Motor neuron (in vitro differentiated cells): ENCODE measurements at regions not wholly inside any gene's neighbourhood (a gene's known extent, or its start where the extent isn't known, plus 50 kb on each side); places are given as distances from the start of the nearest gene placed in this dataset.

Experiments
- ATAC-seq, 8 experiments: fragments of 200-7000 bp; cut with Tn5 transposase; replicated peaks in 6 of 8; 2 replicates each; pipeline ENCODE4 v1.8.0; 2021; ENCODE audit warnings: mild to moderate bottlenecking in 8 of 8, moderate library complexity in 8 of 8
- H3K27ac ChIP-seq, 2 donors: fragments of 250-450 bp; sonication (Bioruptor Pico); 2 replicates each; pipeline ENCODE4 v1.9.0; 2021; ENCODE audit warnings: antibody characterized with exemption in 2 of 2, mild to moderate bottlenecking in 2 of 2, moderate library complexity in 1 of 2
- H3K4me1 ChIP-seq, 2 donors: fragments of 250-450 bp; sonication (Bioruptor Pico); replicated peaks in 1 of 2; 2 replicates each; pipeline ENCODE4 v1.6.1; 2021; ENCODE audit warnings: antibody characterized with exemption in 2 of 2, mild to moderate bottlenecking in 2 of 2, moderate library complexity in 1 of 2
- H3K4me3 ChIP-seq, 5 donors: fragments of 250-450 bp; sonication (Bioruptor Pico); 2 replicates each; pipeline ENCODE4 v1.9.0; 2021; ENCODE audit warnings: antibody characterized with exemption in 5 of 5, mild to moderate bottlenecking in 5 of 5, moderate library complexity in 4 of 5
- WGBS, 10 experiments: fragments of 450-650 bp; shearing (Covaris generic); methylation state at CpG; one replicate each; pipeline ENCODE4 v1.0.0; 2022; 5-methylcytosine and 5-hydroxymethylcytosine counted together
- in situ Hi-C, 9 experiments: fragments of 400-800 bp; cut with MboI; loops; one replicate each; pipeline ENCODE4 v1.15.0; 2021; ENCODE audit warnings: low sequenced_read_pairs in 9 of 9, low pct_unique_long_range_greater_than_20kb in 2 of 9; ENCODE audit not compliant: unreplicated experiment in 9 of 9

DNA sequence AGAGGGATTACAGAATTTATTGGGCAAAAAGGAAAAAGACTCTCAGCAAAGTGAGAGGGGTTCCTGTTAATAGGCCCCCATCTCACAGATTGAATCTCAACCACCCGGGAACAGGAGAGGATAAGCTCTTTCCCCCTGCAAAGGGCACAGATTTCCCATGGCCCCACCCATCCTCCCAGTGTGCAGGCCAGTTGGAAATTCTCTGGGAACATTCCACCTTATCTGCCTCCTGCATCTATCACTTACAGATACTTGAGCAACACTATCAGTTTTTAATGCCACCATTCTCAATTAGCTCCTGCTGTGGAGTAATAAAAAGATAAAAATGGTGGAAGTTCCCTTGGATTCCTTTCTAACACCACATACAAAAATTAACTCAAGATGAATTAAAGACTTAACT is 350.0 kb upstream of the BCHE start:
- no peaks in the 10 kb centered on the region for H3K4me1 ChIP-seq
- in situ Hi-C loops = no loop called here
- ATAC-seq = no peak
- no peak overlapping the region for H3K4me3 ChIP-seq
- H3K27ac ChIP-seq = no peak overlapping the region
- 0 to 100% (median 35%) methylated on average over 1 of the region's 1 CpG; no CpG with 5 or more reads in 6 of the 10 experiments for WGBS, 10 experiments

DNA sequence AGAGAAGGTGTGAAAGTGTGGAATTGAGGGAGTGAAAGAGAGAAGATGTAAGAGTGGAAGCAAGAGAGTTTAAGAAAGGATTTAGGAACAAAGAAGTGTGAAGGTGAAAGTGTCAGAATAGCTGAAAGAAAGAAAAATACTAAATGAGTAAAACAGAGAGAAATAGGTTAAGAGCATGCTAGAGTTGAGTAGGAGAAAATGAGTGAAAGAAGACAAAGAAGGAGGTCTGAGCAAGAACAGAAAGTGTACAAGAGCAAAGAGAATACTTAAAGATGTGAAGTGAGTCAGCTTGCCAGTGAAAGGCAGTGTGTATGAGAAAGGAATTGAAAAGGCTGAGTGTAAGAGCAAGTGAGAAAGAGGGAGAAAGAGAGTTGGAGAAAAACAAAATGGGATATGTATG is 348.8 kb upstream of the BCHE start:
- no peak overlapping the region for H3K4me3 ChIP-seq
- in situ Hi-C loops = no loop called here
- H3K27ac ChIP-seq = no peak overlapping the region
- H3K4me1 ChIP-seq = no peaks in the 10 kb centered on the region
- ATAC-seq = no peak

DNA sequence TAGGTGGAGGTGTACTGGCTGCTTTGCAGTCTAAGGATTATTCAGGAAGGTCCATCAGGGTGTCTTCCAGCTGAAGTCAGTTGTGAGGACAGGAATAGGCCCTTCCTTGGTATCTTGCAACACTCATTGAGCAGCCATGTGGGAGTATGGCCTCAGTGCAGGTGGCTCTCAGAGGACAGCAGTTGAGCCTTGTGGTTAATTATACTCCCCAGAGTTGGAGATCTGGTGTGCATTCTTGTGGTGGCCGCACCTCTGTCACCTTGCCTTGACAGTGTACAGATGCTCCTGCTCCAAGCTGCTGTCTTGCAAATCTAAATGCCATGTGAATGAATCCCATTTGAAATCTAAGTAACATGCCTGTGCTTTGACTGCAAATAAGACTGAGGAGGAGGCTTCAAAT is 339.9 kb upstream of the BCHE start:
- no peak for ATAC-seq
- no peak overlapping the region for H3K27ac ChIP-seq
- no peak overlapping the region for H3K4me3 ChIP-seq
- 22 to 100% (median 100%) methylated on average over 1 of the region's 1 CpG; no CpG with 5 or more reads in 7 of the 10 experiments for WGBS, 10 experiments
- in situ Hi-C loops = no loop called here
- no peaks in the 10 kb centered on the region for H3K4me1 ChIP-seq

DNA sequence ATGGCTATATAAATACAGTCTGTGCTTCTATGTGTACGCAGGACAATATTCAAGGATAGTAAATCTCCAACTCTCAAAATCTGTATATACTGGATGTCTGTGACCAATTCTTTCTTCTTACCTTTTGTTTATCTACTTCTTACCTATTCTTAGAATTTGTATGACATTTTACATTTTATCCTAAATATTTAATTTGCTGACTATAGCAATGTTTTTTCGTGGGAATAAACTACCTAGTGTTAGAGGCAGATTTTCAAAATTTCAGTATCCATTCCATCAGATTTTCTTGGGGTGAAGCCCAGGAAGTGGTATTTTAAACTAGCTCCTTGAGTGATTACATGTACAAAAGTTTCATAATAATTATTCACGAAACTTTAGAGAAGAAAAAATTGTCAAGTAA is 334.5 kb upstream of the BCHE start:
- in situ Hi-C loops = no loop called here
- no peak for ATAC-seq
- H3K4me3 ChIP-seq = no peak overlapping the region
- 0 to 100% (median 72%) methylated on average over 1 to 3 of the region's 3 CpGs for whole genome bisulfite sequencing, 10 experiments
- H3K4me1 ChIP-seq = no peaks in the 10 kb centered on the region
- H3K27ac ChIP-seq = no peak overlapping the region

DNA sequence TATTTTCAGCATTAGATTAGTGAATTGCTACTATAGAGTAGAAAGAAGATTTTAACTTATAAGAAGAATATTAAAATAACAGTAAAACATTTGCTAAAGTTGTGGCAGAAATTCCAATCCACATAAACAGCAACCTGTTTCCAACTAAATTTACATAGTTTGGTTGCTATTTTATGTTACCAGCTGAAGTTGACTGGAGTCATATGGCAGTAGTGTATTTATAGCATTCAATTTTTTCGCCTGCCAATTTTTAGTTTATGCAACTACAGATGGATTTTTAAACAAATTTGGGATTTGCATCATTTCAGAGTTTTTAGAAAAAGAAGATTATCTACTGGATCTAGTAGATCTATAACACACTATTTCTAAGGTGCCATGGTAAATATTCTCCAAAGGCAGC is 332.5 kb upstream of the BCHE start:
- ATAC-seq = no peak
- in situ Hi-C loops = no loop called here
- H3K4me1 ChIP-seq = no peaks in the 10 kb centered on the region
- H3K27ac ChIP-seq = no peak overlapping the region
- no peak overlapping the region for H3K4me3 ChIP-seq
- 0 to 100% (median 75%) methylated on average over 1 of the region's 1 CpG; no CpG with 5 or more reads in 3 of the 10 experiments for WGBS, 10 experiments

DNA sequence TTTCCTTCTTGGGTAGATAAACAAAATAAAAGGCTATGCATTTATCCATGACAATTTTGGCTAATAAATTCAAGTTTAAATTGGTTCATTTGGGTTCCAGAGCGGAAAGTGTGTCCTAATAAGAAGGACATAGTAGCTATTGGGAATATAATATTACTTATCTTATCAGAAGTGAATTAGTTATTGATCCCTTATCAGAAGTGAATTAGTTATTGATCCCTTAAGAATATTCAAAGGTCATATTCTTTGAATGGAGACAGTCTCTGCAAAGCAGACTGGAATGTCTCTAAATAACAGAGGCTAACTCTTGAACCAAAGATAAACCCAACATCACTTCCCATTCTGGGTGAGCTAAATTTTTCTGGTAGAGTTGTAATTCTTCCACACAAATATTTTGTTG is 290.7 kb upstream of the BCHE start:
- in situ Hi-C loops = no loop called here
- 0 to 100% (median 83%) methylated on average over 1 of the region's 1 CpG; no CpG with 5 or more reads in 1 of the 10 experiments for WGBS, 10 experiments
- H3K4me3 ChIP-seq = no peak overlapping the region
- ATAC-seq = no peak
- no peak overlapping the region for H3K27ac ChIP-seq
- H3K4me1 ChIP-seq = no peaks in the 10 kb centered on the region

DNA sequence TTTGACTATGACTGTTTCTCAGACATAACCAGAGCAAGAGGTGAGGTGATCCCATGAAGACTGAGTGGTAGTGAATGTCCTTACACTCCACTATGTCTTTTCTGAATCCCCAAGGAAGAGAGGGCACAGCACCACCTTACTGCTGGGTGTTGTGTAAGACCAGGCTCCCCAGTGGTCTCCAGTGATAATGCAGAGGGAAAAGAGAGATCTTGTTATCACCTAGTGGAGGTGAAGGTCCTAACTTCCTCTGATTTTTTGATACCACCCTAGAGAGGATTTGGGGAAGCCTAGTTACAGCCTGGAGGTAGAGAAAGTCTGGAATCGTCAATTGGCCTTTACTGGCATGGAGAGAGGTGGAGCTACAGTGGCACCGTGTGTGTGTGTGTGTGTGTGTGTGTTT is 288.0 kb upstream of the BCHE start:
- no peak for ATAC-seq
- WGBS, 10 experiments = 0 to 100% (median 67%) methylated on average over 1 to 2 of the region's 2 CpGs; no CpG with 5 or more reads in 3 of the 10 experiments
- Histone ChIP-seq H3K4me3 (no peak overlapping the region), H3K27ac (no peak overlapping the region), H3K4me1 (no peaks in the 10 kb centered on the region)
- in situ Hi-C loops = no loop called here

DNA sequence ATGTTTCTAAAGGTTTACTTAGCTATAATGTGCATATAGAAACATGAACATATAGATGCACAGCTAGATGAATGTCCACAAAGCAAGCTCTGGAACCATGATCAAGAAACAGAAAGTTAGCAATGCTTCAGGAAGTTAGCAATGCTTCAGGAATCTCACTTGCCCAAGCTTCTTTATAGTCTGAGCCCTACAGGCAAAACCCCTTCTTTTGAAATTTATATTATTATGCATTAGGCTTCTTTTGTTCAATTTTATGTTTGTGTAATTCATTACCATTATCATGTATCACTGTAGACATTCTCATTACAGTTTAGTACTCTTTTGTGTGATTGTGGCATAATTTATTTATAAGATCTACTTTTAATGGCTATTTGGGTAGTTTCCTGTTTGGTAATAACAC is 286.4 kb upstream of the BCHE start:
- H3K27ac ChIP-seq = no peak overlapping the region
- ATAC-seq = no peak
- H3K4me3 ChIP-seq = no peak overlapping the region
- in situ Hi-C loops = no loop called here
- H3K4me1 ChIP-seq = no peaks in the 10 kb centered on the region

DNA sequence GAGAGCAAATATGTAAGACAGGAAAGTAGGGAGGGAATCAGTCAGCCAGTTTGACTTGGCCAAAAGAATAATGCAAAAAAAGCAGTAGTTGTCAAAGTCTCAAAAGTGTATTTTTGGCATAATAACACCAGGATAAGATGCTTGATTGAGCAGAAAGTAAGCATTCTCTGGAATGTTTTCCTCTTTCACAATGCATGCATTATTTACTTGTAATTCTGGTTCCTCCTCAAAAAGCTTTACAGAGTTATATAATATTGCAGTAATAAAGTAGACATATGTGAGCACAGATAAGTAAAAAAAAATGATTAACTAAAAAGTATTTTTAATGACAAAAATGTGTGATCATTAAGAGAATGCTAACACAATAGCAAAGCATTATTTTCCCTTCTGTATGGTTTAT is 285.9 kb upstream of the BCHE start:
- Histone ChIP-seq H3K4me3 (no peak overlapping the region), H3K27ac (no peak overlapping the region), H3K4me1 (no peaks in the 10 kb centered on the region)
- no peak for ATAC-seq
- in situ Hi-C loops = no loop called here

DNA sequence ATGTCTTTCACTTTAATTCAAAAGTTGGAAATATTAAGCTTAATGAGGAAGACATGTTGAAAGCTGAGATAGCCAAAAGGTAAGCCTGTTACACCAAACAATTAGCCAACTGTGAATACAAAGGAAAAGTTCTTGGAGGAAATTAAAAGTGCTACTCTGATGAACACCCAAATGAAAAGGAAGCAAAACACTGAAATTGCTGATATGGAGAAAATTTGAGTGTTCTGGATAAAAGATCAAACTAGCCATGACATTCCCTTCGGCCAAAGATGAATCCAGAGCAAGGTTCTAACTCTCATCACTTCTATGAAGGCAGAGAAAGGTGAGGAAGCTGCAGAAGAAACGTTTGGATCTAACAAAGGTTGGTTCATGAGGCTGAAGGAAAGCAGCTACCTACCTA is 280.8 kb upstream of the BCHE start:
- ATAC-seq = no peak
- Histone ChIP-seq H3K27ac (no peak overlapping the region), H3K4me1 (no peaks in the 10 kb centered on the region), H3K4me3 (no peak overlapping the region)
- in situ Hi-C loops = no loop called here
- 0 to 73% (median 40%) methylated on average over 1 to 2 of the region's 2 CpGs for WGBS, 10 experiments

DNA sequence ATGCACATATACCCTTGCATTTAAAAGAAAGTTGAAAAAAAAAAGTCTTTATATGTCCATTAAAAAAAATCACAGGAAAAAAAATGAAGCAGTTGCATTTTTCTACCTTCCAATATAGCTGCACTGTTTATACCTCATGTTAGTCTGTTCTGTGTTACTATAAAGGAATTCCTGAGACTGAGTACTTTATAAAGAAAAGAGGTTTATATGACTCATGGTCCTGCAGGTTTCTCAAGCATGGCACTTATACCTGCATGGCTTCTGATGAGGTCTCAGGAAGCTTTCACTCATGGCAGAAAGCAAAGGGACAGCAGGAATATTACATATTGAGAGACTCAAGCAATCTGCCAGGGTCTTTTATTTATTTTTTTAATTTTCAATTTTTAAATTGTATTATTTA is 277.2 kb upstream of the BCHE start:
- Histone ChIP-seq H3K4me1 (no peaks in the 10 kb centered on the region), H3K27ac (no peak overlapping the region), H3K4me3 (no peak overlapping the region)
- in situ Hi-C loops = no loop called here
- ATAC-seq = no peak

DNA sequence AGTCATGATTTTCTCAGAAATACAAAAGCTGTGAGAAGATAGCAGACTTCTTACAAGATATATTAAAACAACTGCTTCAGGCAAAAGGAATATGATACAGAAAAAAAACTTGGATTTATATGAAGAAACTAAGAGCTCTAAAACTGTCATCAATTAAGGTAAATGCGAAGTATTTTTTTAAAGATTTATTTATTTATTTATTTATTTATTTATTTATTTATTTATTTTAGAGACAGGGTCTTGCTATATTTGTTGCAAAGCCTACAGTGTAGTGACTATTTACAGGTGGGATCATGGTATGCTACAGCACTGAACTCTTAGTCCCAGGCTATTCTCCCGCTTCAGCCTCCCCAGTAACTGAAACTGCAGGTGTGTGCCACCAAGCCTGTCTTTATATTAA is 274.3 kb upstream of the BCHE start:
- no peak overlapping the region for H3K27ac ChIP-seq
- ATAC-seq = no peak
- no peaks in the 10 kb centered on the region for H3K4me1 ChIP-seq
- 15 to 100% (median 75%) methylated on average over 1 to 2 of the region's 2 CpGs; no CpG with 5 or more reads in 1 of the 10 experiments for WGBS, 10 experiments
- in situ Hi-C loops = no loop called here
- H3K4me3 ChIP-seq = no peak overlapping the region

DNA sequence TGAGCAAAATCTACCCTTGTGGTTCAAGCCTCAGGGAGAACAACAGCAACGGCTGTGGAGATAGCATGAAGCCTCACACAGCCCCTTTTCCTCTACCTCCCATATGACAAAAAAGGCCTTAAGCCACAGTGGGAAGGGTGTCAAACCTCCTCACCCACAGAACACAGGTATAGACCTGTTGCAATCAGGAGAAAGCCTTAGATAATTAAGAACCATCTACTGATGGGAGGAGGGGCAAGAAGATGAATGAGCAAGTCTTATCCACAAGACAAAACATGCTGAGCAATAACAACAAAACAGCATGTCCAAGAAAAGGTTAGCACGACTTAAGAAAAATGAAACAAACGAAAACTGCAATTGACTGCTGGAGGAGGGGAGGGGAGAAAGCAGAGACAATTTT is 272.9 kb upstream of the BCHE start:
- in situ Hi-C loops = no loop called here
- H3K27ac ChIP-seq = no peak overlapping the region
- no peak for ATAC-seq
- H3K4me3 ChIP-seq = no peak overlapping the region
- WGBS, 10 experiments = 11 to 90% (median 44%) methylated on average over 1 to 3 of the region's 3 CpGs; no CpG with 5 or more reads in 1 of the 10 experiments
- no peaks in the 10 kb centered on the region for H3K4me1 ChIP-seq

DNA sequence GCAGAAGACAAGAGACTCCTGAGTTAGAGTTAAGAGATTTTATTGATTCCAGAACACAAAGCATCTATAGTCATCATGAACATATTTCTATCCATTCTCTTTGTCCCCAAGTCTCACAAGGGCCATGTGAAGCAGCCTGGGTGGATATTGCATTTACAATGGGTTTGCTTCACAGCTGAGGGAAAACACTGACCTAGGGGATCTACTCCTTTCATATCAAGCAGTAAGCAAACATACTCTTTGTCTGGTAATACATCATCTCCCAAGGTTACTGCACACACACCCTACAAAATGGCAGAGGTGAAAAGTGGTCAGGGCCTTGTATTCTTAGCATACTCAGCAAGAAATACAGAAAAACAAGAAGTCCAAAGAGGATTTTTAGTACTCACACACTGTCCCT is 267.7 kb upstream of the BCHE start:
- peak in 2 of 8 experiments; percentile 29 to 90 for ATAC-seq
- no peak overlapping the region for H3K4me3 ChIP-seq
- no peak overlapping the region for H3K27ac ChIP-seq
- H3K4me1 ChIP-seq = no peaks in the 10 kb centered on the region
- in situ Hi-C loops = no loop called here

DNA sequence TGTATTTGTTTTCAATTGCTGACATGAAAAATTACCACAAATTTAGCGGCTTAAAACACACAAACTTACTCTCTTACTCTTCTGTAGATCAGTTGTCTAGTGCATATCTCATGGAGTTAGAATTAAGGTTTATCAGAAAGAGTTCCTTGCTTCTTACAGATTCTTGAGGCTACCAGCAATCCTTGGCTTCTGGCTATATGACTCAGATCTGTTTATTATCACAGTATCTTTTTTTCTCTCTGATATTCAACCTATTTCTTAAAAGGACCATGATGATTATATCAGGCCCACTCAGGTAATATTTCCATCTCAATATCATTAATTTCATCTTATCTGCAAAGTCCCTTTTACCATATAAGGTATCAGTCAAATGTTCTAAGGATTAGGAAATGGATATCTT is 263.5 kb upstream of the BCHE start:
- H3K4me1 ChIP-seq = no peaks in the 10 kb centered on the region
- H3K27ac ChIP-seq = no peak overlapping the region
- WGBS, 10 experiments = 0 to 100% (median 80%) methylated on average over 1 of the region's 1 CpG; no CpG with 5 or more reads in 1 of the 10 experiments
- H3K4me3 ChIP-seq = no peak overlapping the region
- in situ Hi-C loops = no loop called here
- ATAC-seq = no peak
